Liver (tissue), 7 donors: ENCODE measurements at regions not wholly inside any gene's neighbourhood (a gene's known extent, or its start where the extent isn't known, plus 50 kb on each side); places are given as distances from the start of the nearest gene placed in this dataset.

Source experiments
- DNase-seq: peaks from one replicate; pipeline ENCODE4 v3.0.0-alpha.2; 2017; ENCODE audit warnings: low spot score
- H3K27ac ChIP-seq, 2 donors: one replicate each; pipeline ENCODE4 v1.7.0; 2013; ENCODE audit warnings: inconsistent platforms in 2 of 2, low read length in 2 of 2, control low read depth in 1 of 2, low read depth in 1 of 2, mild to moderate bottlenecking in 1 of 2
- H3K27me3 ChIP-seq, 4 donors: one replicate each; pipeline versions ENCODE4 v1.6.1 to v1.7.0; 2013; ENCODE audit warnings: low read length in 3 of 4, inconsistent platforms in 1 of 4, mild to moderate bottlenecking in 1 of 4, moderate library complexity in 1 of 4; ENCODE audit not compliant: control insufficient read depth in 4 of 4, insufficient read depth in 4 of 4
- H3K36me3 ChIP-seq, 4 donors: one replicate each; pipeline versions ENCODE4 v1.6.1 to v1.7.0; 2013; ENCODE audit warnings: low read length in 3 of 4, mild to moderate bottlenecking in 3 of 4, low read depth in 1 of 4, moderate library complexity in 1 of 4; ENCODE audit not compliant: control insufficient read depth in 4 of 4, insufficient read depth in 3 of 4
- H3K4me1 ChIP-seq, 4 donors: one replicate each; pipeline versions ENCODE4 v1.6.1 to v1.7.0; 2013; ENCODE audit warnings: low read length in 3 of 4, mild to moderate bottlenecking in 3 of 4, moderate library complexity in 1 of 4; ENCODE audit not compliant: control insufficient read depth in 4 of 4, insufficient read depth in 4 of 4
- H3K4me3 ChIP-seq, 3 donors: one replicate each; pipeline versions ENCODE4 v1.6.1 to v1.7.0; 2013; ENCODE audit warnings: low read length in 3 of 3, control low read depth in 1 of 3, low read depth in 1 of 3, mild to moderate bottlenecking in 1 of 3
- H3K9ac ChIP-seq, 2 donors: one replicate each; pipeline ENCODE4 v1.7.0; 2013; ENCODE audit warnings: low read length in 2 of 2, mild to moderate bottlenecking in 2 of 2, moderate library complexity in 2 of 2, control low read depth in 1 of 2, low read depth in 1 of 2
- H3K9me3 ChIP-seq, 4 donors: one replicate each; pipeline versions ENCODE4 v1.6.1 to v1.7.0; 2013; ENCODE audit warnings: low read length in 3 of 4; ENCODE audit not compliant: control insufficient read depth in 4 of 4
- EGR1 ChIP-seq, 2 donors: IDR thresholded peaks; 2 replicates each; pipeline ENCODE4 v1.6.1; 2016 to 2018; ENCODE audit warnings: antibody characterized with exemption in 2 of 2, low read depth in 2 of 2
- GABPA ChIP-seq, 2 donors: IDR thresholded peaks in 1 of 2; conservative IDR thresholded peaks in 1 of 2; 2 replicates each; pipeline ENCODE4 v1.6.1; 2016; ENCODE audit warnings: antibody characterized with exemption in 2 of 2, mild to moderate bottlenecking in 1 of 2, moderate library complexity in 1 of 2
- HNF4A ChIP-seq, 2 donors: conservative IDR thresholded peaks; 2 replicates each; pipeline ENCODE4 v1.6.1; 2016; ENCODE audit warnings: antibody characterized with exemption in 2 of 2, mild to moderate bottlenecking in 2 of 2
- HNF4G ChIP-seq: IDR thresholded peaks from 2 replicates; pipeline ENCODE4 v1.6.1; 2016; ENCODE audit warnings: antibody characterized with exemption
- JUND ChIP-seq, 2 donors: IDR thresholded peaks; 2 replicates each; pipeline ENCODE4 v1.6.1; 2016; ENCODE audit warnings: antibody characterized with exemption in 2 of 2
- NR2F2 ChIP-seq: IDR thresholded peaks from 2 replicates; pipeline ENCODE4 v1.6.1; 2016; ENCODE audit warnings: antibody characterized with exemption
- RAD21 ChIP-seq, 2 donors: IDR thresholded peaks; 2 replicates each; pipeline ENCODE4 v1.6.1; 2016; ENCODE audit warnings: antibody characterized with exemption in 2 of 2, mild to moderate bottlenecking in 2 of 2
- RXRA ChIP-seq, 2 donors: IDR thresholded peaks; 2 replicates each; pipeline ENCODE4 v1.6.1; 2017 to 2018; ENCODE audit warnings: antibody characterized with exemption in 2 of 2, mild to moderate bottlenecking in 1 of 2
- SP1 ChIP-seq: IDR thresholded peaks from 2 replicates; pipeline ENCODE4 v1.6.1; 2018; ENCODE audit warnings: antibody characterized with exemption, mild to moderate bottlenecking
- YY1 ChIP-seq: IDR thresholded peaks from 2 replicates; pipeline ENCODE4 v1.6.1; 2016; ENCODE audit warnings: antibody characterized with exemption, mild to moderate bottlenecking
- WGBS: extraction: QIAGEN DNeasy Blood & Tissue Kit; methylation state at CpG from one replicate; pipeline ENCODE4 v1.1.7; 2013; 5-methylcytosine and 5-hydroxymethylcytosine counted together
- TF ChIP-seq, protein P1 (sequence below): IDR thresholded peaks from 2 replicates; pipeline ENCODE4 v1.6.1; 2016; ENCODE audit warnings: antibody characterized with exemption, mild to moderate bottlenecking
- TF ChIP-seq, protein P2 (sequence below): IDR thresholded peaks from 2 replicates; pipeline ENCODE4 v1.6.1; 2016; ENCODE audit warnings: antibody characterized with exemption
- TF ChIP-seq, protein P3 (sequence below): IDR thresholded peaks from 2 replicates; pipeline ENCODE4 v1.6.1; 2016; ENCODE audit warnings: antibody characterized with exemption
- TF ChIP-seq, protein P4 (sequence below): IDR thresholded peaks from 2 replicates; pipeline ENCODE4 v1.6.1; 2016; ENCODE audit warnings: antibody characterized with exemption
- donor health status: healthy.
- donor health status: healthy.
- donor health status: healthy.
- donor health status: healthy.

DNA sequence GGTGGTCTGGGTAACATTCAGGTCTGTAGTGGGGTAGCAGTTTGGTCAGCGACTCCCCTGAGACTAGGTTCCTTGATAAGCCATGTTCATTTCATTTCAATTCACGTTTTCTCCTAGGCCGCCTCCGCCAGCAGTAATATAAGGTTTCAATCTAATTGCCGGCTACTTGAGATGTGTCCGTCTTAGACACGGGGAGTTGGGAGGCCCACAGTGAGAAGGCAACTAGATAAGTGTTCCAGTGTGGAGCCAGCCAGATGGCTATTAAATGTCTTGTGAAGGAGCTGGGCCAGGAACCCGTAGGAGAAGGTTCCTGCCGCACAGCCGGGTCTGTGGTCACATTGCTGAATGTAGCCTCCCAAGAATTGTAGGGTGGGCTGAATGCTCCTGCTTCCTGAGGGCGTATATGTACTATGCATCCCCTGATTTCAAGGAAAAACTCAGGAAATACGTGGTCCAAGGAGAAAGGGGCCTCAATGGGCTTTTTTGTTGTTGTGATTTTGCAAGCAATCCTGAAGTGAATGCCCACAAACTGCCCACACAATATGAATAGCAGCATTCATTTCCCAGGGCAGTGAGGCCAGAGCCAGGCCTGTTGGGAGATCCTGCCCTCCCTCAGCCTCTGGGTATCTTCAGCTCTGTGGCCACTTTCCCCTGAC, 220.6 kb upstream of the RPL34 start:
- H3K4me1 ChIP-seq = no peaks in the 10 kb centered on the region
- no peak overlapping the region for H3K27ac ChIP-seq
- H3K27me3 ChIP-seq = peaks cover 0 to 3% (median 0%) of the 10 kb centered on the region in 4 donors
- H3K4me3 ChIP-seq = no peak overlapping the region
- 80% methylated on average over 12 of the region's 12 CpGs for WGBS
- H3K36me3 ChIP-seq = no peaks in the 10 kb centered on the region
- TF ChIP-seq, protein P1, sequence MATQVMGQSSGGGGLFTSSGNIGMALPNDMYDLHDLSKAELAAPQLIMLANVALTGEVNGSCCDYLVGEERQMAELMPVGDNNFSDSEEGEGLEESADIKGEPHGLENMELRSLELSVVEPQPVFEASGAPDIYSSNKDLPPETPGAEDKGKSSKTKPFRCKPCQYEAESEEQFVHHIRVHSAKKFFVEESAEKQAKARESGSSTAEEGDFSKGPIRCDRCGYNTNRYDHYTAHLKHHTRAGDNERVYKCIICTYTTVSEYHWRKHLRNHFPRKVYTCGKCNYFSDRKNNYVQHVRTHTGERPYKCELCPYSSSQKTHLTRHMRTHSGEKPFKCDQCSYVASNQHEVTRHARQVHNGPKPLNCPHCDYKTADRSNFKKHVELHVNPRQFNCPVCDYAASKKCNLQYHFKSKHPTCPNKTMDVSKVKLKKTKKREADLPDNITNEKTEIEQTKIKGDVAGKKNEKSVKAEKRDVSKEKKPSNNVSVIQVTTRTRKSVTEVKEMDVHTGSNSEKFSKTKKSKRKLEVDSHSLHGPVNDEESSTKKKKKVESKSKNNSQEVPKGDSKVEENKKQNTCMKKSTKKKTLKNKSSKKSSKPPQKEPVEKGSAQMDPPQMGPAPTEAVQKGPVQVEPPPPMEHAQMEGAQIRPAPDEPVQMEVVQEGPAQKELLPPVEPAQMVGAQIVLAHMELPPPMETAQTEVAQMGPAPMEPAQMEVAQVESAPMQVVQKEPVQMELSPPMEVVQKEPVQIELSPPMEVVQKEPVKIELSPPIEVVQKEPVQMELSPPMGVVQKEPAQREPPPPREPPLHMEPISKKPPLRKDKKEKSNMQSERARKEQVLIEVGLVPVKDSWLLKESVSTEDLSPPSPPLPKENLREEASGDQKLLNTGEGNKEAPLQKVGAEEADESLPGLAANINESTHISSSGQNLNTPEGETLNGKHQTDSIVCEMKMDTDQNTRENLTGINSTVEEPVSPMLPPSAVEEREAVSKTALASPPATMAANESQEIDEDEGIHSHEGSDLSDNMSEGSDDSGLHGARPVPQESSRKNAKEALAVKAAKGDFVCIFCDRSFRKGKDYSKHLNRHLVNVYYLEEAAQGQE = no peak
- TF ChIP-seq NR2F2 (no peak), YY1 (no peak), HNF4A (conservative IDR thresholded peaks at IDR 0.05) (no peak), JUND (IDR thresholded peaks at IDR 0.05) (no peak)
- no peak for DNase-seq
- no peak overlapping the region for H3K9ac ChIP-seq
- no peaks in the 10 kb centered on the region for H3K9me3 ChIP-seq

DNA sequence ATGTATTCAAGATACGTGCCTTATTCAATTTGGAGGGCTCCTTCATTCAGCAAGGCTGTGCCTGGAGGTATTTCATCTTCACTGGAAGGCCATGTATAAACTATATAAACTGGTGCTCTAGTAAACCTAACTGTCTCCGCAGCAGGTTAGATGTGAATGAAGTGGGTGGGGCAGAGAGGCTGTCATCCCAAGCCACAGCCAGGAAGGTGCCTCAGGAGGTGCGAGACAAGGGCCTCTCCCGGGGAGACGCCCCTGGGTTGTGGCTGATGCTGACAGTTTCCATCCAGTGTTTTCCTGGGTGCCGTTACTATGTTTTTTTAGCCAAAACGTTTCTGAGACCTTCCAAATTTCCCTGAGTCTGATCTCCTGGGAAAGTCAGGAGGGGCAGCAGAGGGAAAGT, 221.5 kb upstream of the RPL34 start:
- H3K27ac ChIP-seq = no peak overlapping the region
- peaks cover 0 to 4% (median 0%) of the 10 kb centered on the region in 4 donors for H3K27me3 ChIP-seq
- no peak for DNase-seq
- WGBS = 49% methylated on average over 7 of the region's 7 CpGs
- TF ChIP-seq SP1 = no peak
- no peak for TF ChIP-seq RAD21 (IDR thresholded peaks at IDR 0.05)
- TF ChIP-seq, protein P2, sequence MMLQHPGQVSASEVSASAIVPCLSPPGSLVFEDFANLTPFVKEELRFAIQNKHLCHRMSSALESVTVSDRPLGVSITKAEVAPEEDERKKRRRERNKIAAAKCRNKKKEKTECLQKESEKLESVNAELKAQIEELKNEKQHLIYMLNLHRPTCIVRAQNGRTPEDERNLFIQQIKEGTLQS = no peak
- TF ChIP-seq, protein P3, sequence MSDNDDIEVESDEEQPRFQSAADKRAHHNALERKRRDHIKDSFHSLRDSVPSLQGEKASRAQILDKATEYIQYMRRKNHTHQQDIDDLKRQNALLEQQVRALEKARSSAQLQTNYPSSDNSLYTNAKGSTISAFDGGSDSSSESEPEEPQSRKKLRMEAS = no peak
- TF ChIP-seq EGR1 (IDR thresholded peaks at IDR 0.05; ENCODE audit: low read depth in 2 of 2) = no peak
- TF ChIP-seq HNF4A (conservative IDR thresholded peaks at IDR 0.05) = no peak
- no peak for TF ChIP-seq RXRA (IDR thresholded peaks at IDR 0.05)
- no peak for TF ChIP-seq GABPA (IDR thresholded peaks at IDR 0.05 in 1 of 2, conservative IDR thresholded peaks at IDR 0.05 in 1 of 2)
- no peak for TF ChIP-seq HNF4G
- TF ChIP-seq, protein P4, sequence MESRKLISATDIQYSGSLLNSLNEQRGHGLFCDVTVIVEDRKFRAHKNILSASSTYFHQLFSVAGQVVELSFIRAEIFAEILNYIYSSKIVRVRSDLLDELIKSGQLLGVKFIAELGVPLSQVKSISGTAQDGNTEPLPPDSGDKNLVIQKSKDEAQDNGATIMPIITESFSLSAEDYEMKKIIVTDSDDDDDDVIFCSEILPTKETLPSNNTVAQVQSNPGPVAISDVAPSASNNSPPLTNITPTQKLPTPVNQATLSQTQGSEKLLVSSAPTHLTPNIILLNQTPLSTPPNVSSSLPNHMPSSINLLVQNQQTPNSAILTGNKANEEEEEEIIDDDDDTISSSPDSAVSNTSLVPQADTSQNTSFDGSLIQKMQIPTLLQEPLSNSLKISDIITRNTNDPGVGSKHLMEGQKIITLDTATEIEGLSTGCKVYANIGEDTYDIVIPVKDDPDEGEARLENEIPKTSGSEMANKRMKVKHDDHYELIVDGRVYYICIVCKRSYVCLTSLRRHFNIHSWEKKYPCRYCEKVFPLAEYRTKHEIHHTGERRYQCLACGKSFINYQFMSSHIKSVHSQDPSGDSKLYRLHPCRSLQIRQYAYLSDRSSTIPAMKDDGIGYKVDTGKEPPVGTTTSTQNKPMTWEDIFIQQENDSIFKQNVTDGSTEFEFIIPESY = no peak
- no peaks in the 10 kb centered on the region for H3K4me1 ChIP-seq
- no peak overlapping the region for H3K4me3 ChIP-seq
- no peaks in the 10 kb centered on the region for H3K9me3 ChIP-seq
- H3K9ac ChIP-seq = no peak overlapping the region
- no peaks in the 10 kb centered on the region for H3K36me3 ChIP-seq
